Omental fat pad (tissue), 3 donors: ENCODE measurements at regions not wholly inside any gene's neighbourhood (a gene's known extent, or its start where the extent isn't known, plus 50 kb on each side); places are given as distances from the start of the nearest gene placed in this dataset.

ENCODE experiments used
- ATAC-seq: fragments of 150-250 bp; one replicate; pipeline ENCODE4 v1.9.1; 2016; ENCODE audit warnings: mild to moderate bottlenecking, moderate library complexity; ENCODE audit not compliant: low FRiP score
- DNase-seq: peaks from one replicate; pipeline ENCODE4 v3.0.0-alpha.2; 2019; ENCODE audit warnings: low spot score
- TF ChIP-seq, protein P1 (sequence below), 3 donors: fragments of 450-650 bp; IDR thresholded peaks; one replicate each; pipeline ENCODE4 v1.5.1; 2016 to 2017; ENCODE audit warnings: antibody characterized with exemption in 3 of 3, mild to moderate bottlenecking in 3 of 3, moderate library complexity in 2 of 3

DNA sequence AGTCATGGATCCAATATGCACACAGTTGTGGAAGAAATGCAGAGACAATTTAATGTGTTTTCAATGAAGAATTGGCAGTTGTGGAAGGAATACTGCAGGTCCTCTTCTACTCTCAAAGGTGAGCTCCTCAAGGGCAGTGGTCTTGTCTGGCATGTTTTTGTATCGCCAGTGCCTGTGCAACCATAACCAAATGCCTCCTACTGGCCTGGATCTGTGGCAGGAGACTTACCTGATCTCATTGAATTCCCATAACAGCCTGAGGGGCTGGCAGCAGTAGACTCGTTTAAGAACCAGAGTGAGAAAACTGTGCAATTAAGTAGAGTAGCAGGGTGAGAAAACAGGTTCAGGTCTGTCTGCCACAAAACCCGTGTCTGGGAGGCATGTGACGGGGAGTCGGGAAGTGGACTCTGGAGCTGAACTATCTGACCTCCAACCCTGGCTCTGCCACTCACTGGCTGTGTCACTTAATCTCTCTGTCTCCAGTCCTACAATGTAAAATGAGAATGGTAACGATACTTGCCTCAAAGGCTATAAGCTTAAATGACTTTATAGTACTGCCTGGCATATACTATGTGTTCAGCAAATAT is 268.2 kb upstream of the SSTR1 start:
- TF ChIP-seq, protein P1, sequence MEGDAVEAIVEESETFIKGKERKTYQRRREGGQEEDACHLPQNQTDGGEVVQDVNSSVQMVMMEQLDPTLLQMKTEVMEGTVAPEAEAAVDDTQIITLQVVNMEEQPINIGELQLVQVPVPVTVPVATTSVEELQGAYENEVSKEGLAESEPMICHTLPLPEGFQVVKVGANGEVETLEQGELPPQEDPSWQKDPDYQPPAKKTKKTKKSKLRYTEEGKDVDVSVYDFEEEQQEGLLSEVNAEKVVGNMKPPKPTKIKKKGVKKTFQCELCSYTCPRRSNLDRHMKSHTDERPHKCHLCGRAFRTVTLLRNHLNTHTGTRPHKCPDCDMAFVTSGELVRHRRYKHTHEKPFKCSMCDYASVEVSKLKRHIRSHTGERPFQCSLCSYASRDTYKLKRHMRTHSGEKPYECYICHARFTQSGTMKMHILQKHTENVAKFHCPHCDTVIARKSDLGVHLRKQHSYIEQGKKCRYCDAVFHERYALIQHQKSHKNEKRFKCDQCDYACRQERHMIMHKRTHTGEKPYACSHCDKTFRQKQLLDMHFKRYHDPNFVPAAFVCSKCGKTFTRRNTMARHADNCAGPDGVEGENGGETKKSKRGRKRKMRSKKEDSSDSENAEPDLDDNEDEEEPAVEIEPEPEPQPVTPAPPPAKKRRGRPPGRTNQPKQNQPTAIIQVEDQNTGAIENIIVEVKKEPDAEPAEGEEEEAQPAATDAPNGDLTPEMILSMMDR (IDR thresholded peaks at IDR 0.05) = no peak
- DNase-seq (no peak), ATAC-seq (no peak)

DNA sequence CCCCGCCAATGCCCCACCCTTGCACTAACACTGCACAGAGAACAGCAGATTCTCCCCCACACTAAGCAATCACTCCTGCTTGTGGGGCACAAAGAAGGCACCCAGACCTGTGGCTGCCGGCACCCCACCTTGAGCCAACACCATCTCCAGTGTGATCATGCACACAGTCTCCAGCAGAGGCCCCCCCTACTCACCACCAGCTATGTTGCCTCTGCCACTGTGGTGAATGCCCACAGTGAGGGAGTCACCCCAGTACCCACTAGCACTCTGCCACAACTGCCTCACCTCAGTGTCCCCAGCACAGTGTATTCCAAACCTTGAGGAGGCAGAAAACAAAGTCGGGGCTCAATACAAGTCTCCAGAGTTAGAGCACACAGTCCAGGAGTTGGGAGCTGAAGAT is 261.7 kb upstream of the SSTR1 start:
- no peak for DNase-seq
- no peak for ATAC-seq
- TF ChIP-seq, protein P1 (IDR thresholded peaks at IDR 0.05) = no peak

DNA sequence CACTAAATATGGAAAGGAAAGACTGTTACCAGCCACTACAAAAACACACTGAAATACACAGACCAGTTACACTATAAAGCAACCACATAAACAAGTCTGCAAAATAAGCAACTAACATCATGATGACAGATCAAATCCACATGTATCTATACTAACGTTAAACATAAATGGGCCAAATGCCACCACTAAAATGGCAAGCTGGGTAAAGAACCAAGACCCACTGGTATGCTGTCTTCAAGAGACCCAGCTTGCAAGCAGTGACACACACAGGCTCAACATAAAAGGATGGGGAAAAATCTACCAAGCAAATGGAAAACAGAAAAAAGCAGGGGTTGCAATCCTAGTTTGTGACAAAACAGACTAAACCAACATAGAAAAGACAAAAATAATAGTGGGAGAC is 260.9 kb upstream of the SSTR1 start:
- ATAC-seq = no peak
- DNase-seq = no peak
- TF ChIP-seq, protein P1 (IDR thresholded peaks at IDR 0.05) = no peak

DNA sequence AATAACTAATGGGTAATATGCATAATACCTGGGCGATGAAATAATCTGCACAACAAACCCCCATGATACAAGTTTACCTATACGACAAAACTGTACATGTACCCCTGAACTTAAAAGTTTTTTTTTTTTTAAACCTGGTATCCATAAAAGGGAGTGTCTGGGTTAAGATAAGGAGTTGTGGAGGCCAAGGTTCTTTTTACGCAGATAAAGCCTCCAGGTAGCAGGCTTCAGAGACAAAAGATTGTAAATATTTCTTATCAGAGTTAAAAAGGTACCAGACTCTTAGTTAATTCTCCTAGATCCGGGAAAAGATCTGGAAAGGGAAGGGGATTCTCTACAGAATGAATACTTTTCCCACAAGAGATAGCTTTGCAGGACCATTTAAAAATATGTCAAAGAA is 259.4 kb upstream of the SSTR1 start:
- TF ChIP-seq, protein P1 (IDR thresholded peaks at IDR 0.05) = no peak
- no peak for ATAC-seq

DNA sequence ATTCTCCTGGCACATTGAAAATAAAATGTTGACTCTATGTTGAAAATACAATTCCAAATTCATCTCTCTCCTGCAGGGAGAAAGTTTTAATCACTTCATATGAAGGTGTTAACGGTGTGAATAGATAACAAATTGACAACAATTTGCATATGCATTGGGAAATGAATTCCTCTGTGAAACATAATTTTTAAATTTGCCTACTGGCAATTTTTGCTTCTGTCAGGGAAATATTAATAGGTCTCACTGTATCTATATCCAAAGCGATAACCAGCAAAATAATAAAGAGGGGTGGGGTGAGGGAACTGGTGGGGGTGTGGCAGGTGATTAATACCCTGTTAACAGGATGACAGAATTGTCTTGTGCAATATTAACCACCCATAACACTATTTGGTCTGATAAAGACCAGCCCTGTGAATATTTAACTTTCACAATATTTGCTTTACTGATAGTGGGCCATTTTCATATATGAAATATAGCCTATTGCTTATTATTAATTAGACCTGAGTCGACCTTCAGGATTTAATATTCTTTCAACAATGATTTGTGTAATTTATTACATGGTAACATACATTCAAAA is 239.0 kb upstream of the SSTR1 start:
- no peak for DNase-seq
- TF ChIP-seq, protein P1 (IDR thresholded peaks at IDR 0.05) = no peak
- ATAC-seq = no peak

More for the DNA sequence above, 259.4 kb upstream of the SSTR1 start:
- no peak for DNase-seq

DNA sequence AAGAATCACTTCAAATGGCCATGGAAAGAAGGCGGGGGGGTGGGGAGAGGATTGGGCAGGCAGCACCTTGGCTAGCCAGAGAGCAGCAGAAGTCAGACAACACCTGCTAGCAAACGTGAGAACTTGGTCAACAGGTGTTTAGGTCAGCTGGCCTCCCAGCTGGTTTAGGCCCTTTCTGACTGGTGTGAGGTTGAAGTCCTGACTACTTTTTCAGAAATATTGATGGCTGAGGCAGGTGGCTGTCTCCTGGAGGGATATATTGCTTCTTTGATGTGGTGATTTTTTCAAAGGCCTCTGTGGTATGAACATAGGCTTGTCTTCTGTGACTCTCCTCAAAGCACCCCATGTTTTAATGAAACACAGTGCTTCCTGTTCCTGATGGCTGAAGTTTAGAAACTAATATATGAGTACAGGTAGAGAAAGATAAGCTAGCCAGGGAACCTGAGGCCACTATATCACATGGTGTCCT is 238.2 kb upstream of the SSTR1 start:
- no peak for DNase-seq
- TF ChIP-seq, protein P1 (IDR thresholded peaks at IDR 0.05) = no peak
- no peak for ATAC-seq

DNA sequence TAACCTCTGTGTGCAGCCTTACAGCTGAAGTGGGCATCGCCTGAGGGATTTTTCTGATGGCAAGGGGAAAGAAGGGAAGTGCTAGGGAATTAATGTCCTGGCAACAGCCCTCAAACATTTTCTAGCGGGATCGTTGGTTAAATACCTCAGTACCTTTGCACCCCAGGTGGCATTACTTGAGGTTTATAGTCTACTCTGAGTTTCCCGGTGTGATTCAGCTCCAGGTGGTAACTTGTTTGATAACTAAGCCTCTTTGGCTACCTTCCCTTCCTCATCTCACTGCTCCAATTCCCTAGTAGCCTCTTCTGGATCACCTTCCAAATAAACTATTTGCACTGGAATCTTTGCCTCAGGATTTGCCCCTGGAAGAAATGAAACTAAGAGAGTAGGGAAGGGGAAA is 237.0 kb upstream of the SSTR1 start:
- ATAC-seq (no peak), DNase-seq (no peak)
- TF ChIP-seq, protein P1 (IDR thresholded peaks at IDR 0.05) = no peak
